ENCODE measurements at regions not wholly inside any gene's neighbourhood (a gene's known extent, or its start where the extent isn't known, plus 50 kb on each side); places are given as distances from the start of the nearest gene placed in this dataset.

- no peaks in the 10 kb centered on the region for H3K9me3 ChIP-seq (ENCODE audit: control insufficient read depth, insufficient read depth, low read depth, low read length)
- no peak for TF ChIP-seq PRDM10 (tag by site-specific recombination; IDR thresholded peaks at IDR 0.05)
- no peak for TF ChIP-seq HOXA7 (CRISPR knock-in tag; IDR thresholded peaks at IDR 0.05; ENCODE audit: borderline replicate concordance)
- no peak for TF ChIP-seq ZNF777 (tag by site-specific recombination; IDR thresholded peaks at IDR 0.05; ENCODE audit: borderline replicate concordance)
- no peak for TF ChIP-seq ZNF24 (tag by site-specific recombination; IDR thresholded peaks at IDR 0.05)
- TF ChIP-seq ZNF488 (tag by site-specific recombination; IDR thresholded peaks at IDR 0.05), result no peak
- no peak for TF ChIP-seq ZNF16 (tag by site-specific recombination; IDR thresholded peaks at IDR 0.05; ENCODE audit: low read depth)
- no peak for TF ChIP-seq ZNF366 (tag by site-specific recombination; conservative IDR thresholded peaks at IDR 0.05)
- TF ChIP-seq ZNF426 (tag by site-specific recombination; IDR thresholded peaks at IDR 0.05), result no peak
- TF ChIP-seq ZNF645 (tag by site-specific recombination; IDR thresholded peaks at IDR 0.05), result no peak
- no peak for TF ChIP-seq SCRT2 (tag by site-specific recombination; IDR thresholded peaks at IDR 0.05)
- no peak for TF ChIP-seq ZXDB (tag by site-specific recombination; IDR thresholded peaks at IDR 0.05)
- no peak for TF ChIP-seq TCF7L2 (IDR thresholded peaks at IDR 0.05; ENCODE audit: borderline replicate concordance, low read depth, low read length)
- H3K27ac ChIP-seq (ENCODE audit: extremely low read depth, low read depth, low read length), result no peak overlapping the region
- H3K36me3 ChIP-seq (ENCODE audit: control insufficient read depth in 2 of 2, insufficient read depth in 1 of 2, low read length in 2 of 2), result no peaks in the 10 kb centered on the region
- no peaks in the 10 kb centered on the region for H3K4me1 ChIP-seq (ENCODE audit: control insufficient read depth, insufficient read depth, low read length)
- H3K4me3 ChIP-seq (ENCODE audit: low read depth, low read length), result no peak overlapping the region
- ChIA-PET POLR2A (no interaction called here), CTCF (no interaction called here)
These were observed 95.4 kb downstream of the RHOB start for GRCh38 chr2:20542269-20542668.

- ChIA-PET POLR2A (interaction anchor here (1.2 to 2.4 kb wide), 2 partner anchors 42 to 96 kb away, joined by 3 to 15 read pairs; partner anchors contain the start of gene RHOB), CTCF (interaction anchor here (0.6 to 1.1 kb wide), 5 partner anchors 11 to 140 kb away, joined by 3 to 4 read pairs (median 3); no protein-coding TSS in a partner anchor)
- Histone ChIP-seq H3K4me1 (ENCODE audit: control insufficient read depth, insufficient read depth, low read length) (no peaks in the 10 kb centered on the region), H3K36me3 (ENCODE audit: control insufficient read depth in 2 of 2, insufficient read depth in 1 of 2, low read length in 2 of 2) (no peaks in the 10 kb centered on the region), H3K27ac (ENCODE audit: extremely low read depth, low read depth, low read length) (no peak overlapping the region), H3K4me3 (ENCODE audit: low read depth, low read length) (no peak overlapping the region), H3K9me3 (ENCODE audit: control insufficient read depth, insufficient read depth, low read depth, low read length) (no peaks in the 10 kb centered on the region)
- TF ChIP-seq WT1 (tag by site-specific recombination; IDR thresholded peaks at IDR 0.05) (no peak), ZBTB21 (tag by site-specific recombination; IDR thresholded peaks at IDR 0.05) (no peak), ZNF654 (tag by site-specific recombination; IDR thresholded peaks at IDR 0.05; ENCODE audit: low read depth) (no peak), ZNF138 (tag by site-specific recombination; IDR thresholded peaks at IDR 0.05; ENCODE audit: borderline replicate concordance) (no peak), ZNF555 (tag by site-specific recombination; conservative IDR thresholded peaks at IDR 0.05) (no peak), ZNF785 (tag by site-specific recombination; IDR thresholded peaks at IDR 0.05) (no peak), ZNF341 (tag by site-specific recombination; IDR thresholded peaks at IDR 0.05; ENCODE audit: low read depth) (no peak), HOXC10 (CRISPR knock-in tag; IDR thresholded peaks at IDR 0.05) (no peak), ZIC2 (tag by site-specific recombination; IDR thresholded peaks at IDR 0.05) (no peak), ZNF24 (tag by site-specific recombination; IDR thresholded peaks at IDR 0.05) (no peak)
These were observed 96.0 kb downstream of the RHOB start for GRCh38 chr2:20542746-20543468.

All from HEK293 (cell line).